ENCODE measurements at regions not wholly inside any gene's neighbourhood (a gene's known extent, or its start where the extent isn't known, plus 50 kb on each side); places are given as distances from the start of the nearest gene placed in this dataset.
"Not testable (repeated sequence)": the region's sequence is repeated elsewhere in the genome, so short reads cannot be mapped to it uniquely, and the experiment has no call there.

DNA sequence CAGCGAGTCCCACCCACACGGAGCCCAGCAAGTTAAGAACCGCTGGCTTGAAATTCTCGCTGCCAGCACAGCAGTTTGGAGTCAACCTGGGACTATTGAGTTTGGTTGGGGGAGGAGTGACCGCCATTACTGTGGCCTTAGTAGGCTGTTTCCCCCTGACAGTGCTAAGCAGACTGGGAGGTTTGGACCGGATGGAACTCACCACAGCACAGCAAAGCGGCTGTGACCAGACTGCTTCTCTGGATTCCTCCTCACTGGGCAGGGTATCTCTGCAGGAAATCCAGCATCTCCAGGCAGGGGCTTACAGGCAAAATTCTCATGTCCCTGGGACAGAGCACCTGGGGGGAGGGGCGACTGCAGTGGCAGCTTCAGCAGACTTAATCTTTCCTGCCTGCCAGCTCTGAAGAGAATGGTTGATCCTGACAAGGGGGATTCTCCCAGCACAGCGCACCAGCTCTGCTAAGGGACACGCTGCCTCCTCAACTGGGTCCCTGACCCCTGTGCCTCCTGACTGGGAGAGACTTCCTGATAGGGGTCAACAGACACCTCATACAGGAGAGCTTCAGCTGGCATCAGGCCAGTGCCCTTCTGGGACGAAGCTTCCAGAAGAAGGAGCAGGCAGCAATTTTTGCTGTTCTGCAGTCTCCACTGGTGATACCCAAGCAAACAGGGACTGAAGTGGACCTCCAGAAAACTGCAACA, 425.4 kb downstream of the NYAP2 start:
- H3K4me1 ChIP-seq (ENCODE audit: control insufficient read depth, low read depth, low read length): no peaks in the 10 kb centered on the region
- no peak overlapping the region for H3K9ac ChIP-seq (ENCODE audit: low read length)
- no peaks in the 10 kb centered on the region for H3K27me3 ChIP-seq (ENCODE audit: control insufficient read depth, insufficient read depth, low read length)
- H3K27ac ChIP-seq (ENCODE audit: low read length): no peak overlapping the region
- H3K4me3 ChIP-seq (ENCODE audit: low read length): no peak overlapping the region
- H3K9me3 ChIP-seq (ENCODE audit: control insufficient read depth, low read depth, low read length): no peaks in the 10 kb centered on the region
- H3K36me3 ChIP-seq (ENCODE audit: control insufficient read depth, low read depth, low read length): no peaks in the 10 kb centered on the region

DNA sequence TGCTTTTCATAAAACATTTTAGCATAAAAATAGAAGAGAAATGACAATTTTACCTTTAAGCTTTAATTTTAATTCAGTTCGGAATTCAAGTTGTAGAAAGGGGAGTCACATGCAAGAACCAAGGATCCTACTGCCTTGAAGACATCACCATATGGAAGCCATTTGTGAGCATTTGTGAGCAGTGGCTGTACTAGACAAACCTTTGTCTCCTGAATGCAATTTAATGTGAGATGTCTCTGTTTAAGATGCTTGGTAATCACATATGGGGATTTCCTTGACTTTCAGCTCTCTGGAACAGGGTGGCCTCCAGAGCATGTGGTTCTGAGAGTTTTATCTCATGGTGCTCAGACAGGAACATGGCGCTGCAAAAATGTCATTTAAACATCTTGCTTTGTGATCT, 421.8 kb downstream of the NYAP2 start:
- H3K36me3 ChIP-seq (ENCODE audit: control insufficient read depth, low read depth, low read length): no peaks in the 10 kb centered on the region
- H3K9ac ChIP-seq (ENCODE audit: low read length): no peak overlapping the region
- no peaks in the 10 kb centered on the region for H3K27me3 ChIP-seq (ENCODE audit: control insufficient read depth, insufficient read depth, low read length)
- no peaks in the 10 kb centered on the region for H3K4me1 ChIP-seq (ENCODE audit: control insufficient read depth, low read depth, low read length)
- H3K27ac ChIP-seq (ENCODE audit: low read length): no peak overlapping the region
- H3K4me3 ChIP-seq (ENCODE audit: low read length): no peak overlapping the region
- H3K9me3 ChIP-seq (ENCODE audit: control insufficient read depth, low read depth, low read length): no peaks in the 10 kb centered on the region

DNA sequence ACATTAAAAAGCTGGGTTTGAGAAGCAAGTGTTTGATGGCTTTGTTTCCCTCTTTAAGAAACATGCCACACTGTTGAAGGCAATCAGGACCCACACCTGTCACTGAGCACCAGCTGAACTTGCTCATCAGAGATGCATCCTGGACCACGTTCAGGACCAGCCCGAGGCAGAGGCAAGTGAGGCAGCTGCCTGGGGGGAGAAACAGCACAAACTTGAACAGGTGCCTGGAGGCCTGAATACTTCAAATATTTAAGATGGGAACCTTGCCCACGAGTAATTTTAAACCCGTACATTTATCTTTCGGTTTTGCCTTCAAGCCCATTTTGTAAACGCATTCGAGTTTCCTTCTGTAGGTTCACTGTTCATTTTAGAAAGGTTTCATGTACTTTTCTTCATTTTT, 421.3 kb downstream of the NYAP2 start:
- H3K36me3 ChIP-seq (ENCODE audit: control insufficient read depth, low read depth, low read length): no peaks in the 10 kb centered on the region
- no peak overlapping the region for H3K9ac ChIP-seq (ENCODE audit: low read length)
- H3K27ac ChIP-seq (ENCODE audit: low read length): no peak overlapping the region
- no peaks in the 10 kb centered on the region for H3K9me3 ChIP-seq (ENCODE audit: control insufficient read depth, low read depth, low read length)
- no peak overlapping the region for H3K4me3 ChIP-seq (ENCODE audit: low read length)
- no peaks in the 10 kb centered on the region for H3K27me3 ChIP-seq (ENCODE audit: control insufficient read depth, insufficient read depth, low read length)
- no peaks in the 10 kb centered on the region for H3K4me1 ChIP-seq (ENCODE audit: control insufficient read depth, low read depth, low read length)

DNA sequence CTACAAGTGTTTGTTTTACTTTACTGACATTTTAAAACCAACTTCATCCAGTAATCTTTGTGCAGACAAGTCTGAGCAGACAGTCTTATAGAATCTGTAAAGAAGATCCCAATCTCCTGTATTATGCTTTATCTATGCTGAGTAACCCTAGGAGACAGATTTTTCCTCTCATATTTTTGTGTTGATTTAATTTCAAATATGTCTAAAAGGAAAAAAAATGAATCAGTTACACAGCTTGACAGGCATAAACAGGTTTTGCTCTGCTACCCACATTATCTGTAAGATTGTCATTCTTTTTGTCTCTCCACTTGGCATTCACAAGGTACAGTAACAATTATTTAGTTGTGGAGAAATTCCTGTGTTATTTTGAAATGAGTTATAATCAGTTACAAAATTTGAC, 415.0 kb downstream of the NYAP2 start:
- Histone ChIP-seq H3K9me3 (ENCODE audit: control insufficient read depth, low read depth, low read length) (no peaks in the 10 kb centered on the region), H3K9ac (ENCODE audit: low read length) (no peak overlapping the region), H3K4me3 (ENCODE audit: low read length) (no peak overlapping the region), H3K4me1 (ENCODE audit: control insufficient read depth, low read depth, low read length) (no peaks in the 10 kb centered on the region), H3K36me3 (ENCODE audit: control insufficient read depth, low read depth, low read length) (no peaks in the 10 kb centered on the region), H3K27me3 (ENCODE audit: control insufficient read depth, insufficient read depth, low read length) (no peaks in the 10 kb centered on the region), H3K27ac (ENCODE audit: low read length) (no peak overlapping the region)

DNA sequence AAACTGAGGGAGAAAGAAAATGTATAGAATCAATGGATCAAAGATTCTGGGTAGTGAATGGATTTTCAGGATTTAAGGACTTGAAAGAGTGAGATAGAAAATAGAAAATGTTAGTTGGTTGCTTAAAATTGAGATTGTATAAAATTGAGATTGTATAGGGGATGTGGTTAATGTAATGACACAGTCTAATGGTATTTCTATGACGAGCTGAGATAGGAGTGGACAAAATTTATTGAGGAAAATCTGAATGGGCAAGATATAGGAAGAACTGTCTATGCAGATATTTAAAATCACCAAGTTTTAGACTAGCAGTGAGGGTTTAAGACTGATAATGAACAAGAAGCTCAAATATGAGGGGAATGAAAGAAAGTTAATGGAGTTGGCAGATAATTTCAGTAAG, 406.6 kb downstream of the NYAP2 start:
- H3K4me1 ChIP-seq (ENCODE audit: control insufficient read depth, low read depth, low read length): no peaks in the 10 kb centered on the region
- H3K4me3 ChIP-seq (ENCODE audit: low read length): no peak overlapping the region
- no peaks in the 10 kb centered on the region for H3K36me3 ChIP-seq (ENCODE audit: control insufficient read depth, low read depth, low read length)
- no peaks in the 10 kb centered on the region for H3K9me3 ChIP-seq (ENCODE audit: control insufficient read depth, low read depth, low read length)
- no peak overlapping the region for H3K27ac ChIP-seq (ENCODE audit: low read length)
- no peak overlapping the region for H3K9ac ChIP-seq (ENCODE audit: low read length)
- no peaks in the 10 kb centered on the region for H3K27me3 ChIP-seq (ENCODE audit: control insufficient read depth, insufficient read depth, low read length)

DNA sequence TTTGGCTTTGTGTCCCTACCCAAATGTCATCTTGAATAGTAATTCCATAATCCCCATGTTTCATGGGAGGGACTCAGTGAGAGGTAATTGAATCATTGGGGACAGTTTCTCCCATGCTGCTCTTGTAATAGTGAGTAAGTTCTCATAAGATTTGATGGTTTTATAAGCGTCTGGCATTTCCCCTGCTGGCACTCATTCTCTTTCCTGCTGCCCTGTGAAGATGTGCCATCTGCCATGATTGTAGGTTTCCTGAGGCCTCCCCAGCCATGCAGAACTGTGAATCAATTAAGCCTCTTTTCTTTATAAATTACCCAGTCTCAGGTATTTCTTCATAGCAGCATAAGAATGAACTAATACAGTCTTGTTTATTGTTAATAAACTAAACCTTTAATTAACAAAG, 402.6 kb downstream of the NYAP2 start:
- H3K9me3 ChIP-seq (ENCODE audit: control insufficient read depth, low read depth, low read length); H3K4me3 ChIP-seq (ENCODE audit: low read length); H3K9ac ChIP-seq (ENCODE audit: low read length); H3K4me1 ChIP-seq (ENCODE audit: control insufficient read depth, low read depth, low read length); H3K27me3 ChIP-seq (ENCODE audit: control insufficient read depth, insufficient read depth, low read length); H3K27ac ChIP-seq (ENCODE audit: low read length); H3K36me3 ChIP-seq (ENCODE audit: control insufficient read depth, low read depth, low read length): not testable (repeated sequence)

DNA sequence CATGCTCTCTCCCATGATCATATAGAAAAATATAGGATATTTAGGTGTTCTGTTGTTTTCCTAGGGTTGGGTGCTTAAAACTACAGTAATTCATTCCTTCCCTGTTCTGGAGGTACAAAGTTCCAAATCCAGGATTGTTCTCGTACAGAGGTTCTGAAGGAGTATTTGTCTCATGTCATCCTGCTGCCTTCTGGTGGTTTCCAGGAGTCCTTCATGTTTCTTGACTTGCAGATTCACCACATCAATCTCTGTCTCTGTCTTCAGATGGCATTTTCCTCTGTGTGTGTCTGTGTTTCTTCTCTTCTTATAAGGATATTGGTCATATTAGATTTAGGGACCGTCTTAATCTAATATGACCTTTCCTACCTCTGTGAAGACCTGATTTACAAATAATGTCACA, 397.9 kb downstream of the NYAP2 start:
- Histone ChIP-seq H3K4me3 (ENCODE audit: low read length) (no peak overlapping the region), H3K4me1 (ENCODE audit: control insufficient read depth, low read depth, low read length) (no peaks in the 10 kb centered on the region), H3K27ac (ENCODE audit: low read length) (no peak overlapping the region), H3K27me3 (ENCODE audit: control insufficient read depth, insufficient read depth, low read length) (no peaks in the 10 kb centered on the region), H3K9ac (ENCODE audit: low read length) (no peak overlapping the region), H3K9me3 (ENCODE audit: control insufficient read depth, low read depth, low read length) (no peaks in the 10 kb centered on the region), H3K36me3 (ENCODE audit: control insufficient read depth, low read depth, low read length) (no peaks in the 10 kb centered on the region)

DNA sequence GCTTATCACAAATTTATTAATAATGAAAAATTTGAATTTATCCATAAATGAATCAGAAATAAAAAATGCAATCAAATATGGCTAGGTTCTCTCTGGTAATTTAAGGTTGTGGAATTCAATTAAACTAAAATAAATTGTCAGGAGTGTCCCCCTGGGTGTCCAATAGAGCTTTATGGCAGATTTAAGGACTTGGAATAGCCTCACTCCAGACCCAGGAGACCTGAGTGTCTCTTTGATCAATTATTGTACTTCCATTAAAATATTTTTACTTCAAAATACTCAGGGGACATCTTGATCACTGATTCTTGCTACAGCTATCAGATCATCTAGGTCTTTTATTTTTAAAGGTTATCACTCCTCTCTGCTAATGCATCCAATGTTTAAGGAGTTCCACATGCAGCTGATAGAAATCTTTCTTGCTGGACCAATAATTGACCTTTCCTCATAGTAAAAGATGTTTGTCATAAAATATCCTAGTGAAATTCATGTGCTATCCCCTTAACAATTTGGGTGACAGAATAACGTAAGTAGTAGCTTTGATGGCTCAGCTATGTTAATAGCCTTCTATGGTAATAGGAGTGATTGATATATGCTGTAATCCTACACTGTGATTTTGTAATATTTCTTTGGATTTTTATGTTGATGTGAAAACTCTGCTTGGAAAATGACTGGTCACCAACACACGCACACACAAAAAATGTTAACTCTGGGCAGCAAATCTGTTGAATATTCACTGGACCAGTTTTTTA, 395.3 kb downstream of the NYAP2 start:
- H3K27me3 ChIP-seq (ENCODE audit: control insufficient read depth, insufficient read depth, low read length): no peaks in the 10 kb centered on the region
- H3K9me3 ChIP-seq (ENCODE audit: control insufficient read depth, low read depth, low read length): no peaks in the 10 kb centered on the region
- H3K4me3 ChIP-seq (ENCODE audit: low read length): no peak overlapping the region
- H3K4me1 ChIP-seq (ENCODE audit: control insufficient read depth, low read depth, low read length): no peaks in the 10 kb centered on the region
- H3K27ac ChIP-seq (ENCODE audit: low read length): no peak overlapping the region
- no peak overlapping the region for H3K9ac ChIP-seq (ENCODE audit: low read length)
- H3K36me3 ChIP-seq (ENCODE audit: control insufficient read depth, low read depth, low read length): no peaks in the 10 kb centered on the region

DNA sequence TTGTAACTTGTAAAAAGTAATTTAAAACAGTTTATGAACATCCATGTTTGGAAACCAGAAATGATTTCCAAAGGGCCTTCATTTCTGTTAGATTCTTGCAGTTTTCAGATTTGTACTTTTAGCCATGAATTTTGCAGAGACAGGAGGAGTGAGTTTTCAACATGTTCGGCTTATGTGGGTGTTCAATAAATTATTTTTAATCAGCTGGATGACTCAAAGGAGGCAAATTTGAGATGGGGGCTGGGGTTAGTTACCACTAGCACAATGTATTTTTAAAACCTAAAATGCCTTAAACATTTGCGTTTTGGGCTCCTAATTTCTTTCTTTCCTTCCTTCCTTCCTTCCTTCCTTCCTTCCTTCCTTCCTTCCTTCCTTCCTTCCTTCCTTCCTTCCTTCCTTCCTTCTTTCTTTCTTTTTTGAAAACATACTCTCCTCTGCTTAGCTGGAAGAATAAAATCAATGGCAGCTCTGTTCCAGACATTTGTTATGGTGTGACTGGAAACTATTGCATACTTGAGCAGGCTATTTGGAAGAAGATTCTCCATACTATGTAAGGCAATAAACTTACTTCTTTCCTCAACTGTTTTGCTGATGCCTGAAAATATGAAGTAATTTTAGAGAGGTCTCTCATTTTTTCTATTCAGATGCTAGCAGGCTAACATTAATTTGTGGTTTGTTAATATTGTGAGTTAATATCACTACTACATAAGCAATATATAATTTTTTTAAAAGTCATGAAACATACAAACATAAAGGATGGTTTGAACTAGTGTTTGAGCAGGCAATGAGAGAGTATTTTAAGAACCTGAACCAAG, 394.4 kb downstream of the NYAP2 start:
- no peak overlapping the region for H3K27ac ChIP-seq (ENCODE audit: low read length)
- H3K4me3 ChIP-seq (ENCODE audit: low read length): no peak overlapping the region
- no peaks in the 10 kb centered on the region for H3K9me3 ChIP-seq (ENCODE audit: control insufficient read depth, low read depth, low read length)
- H3K9ac ChIP-seq (ENCODE audit: low read length): no peak overlapping the region
- H3K27me3 ChIP-seq (ENCODE audit: control insufficient read depth, insufficient read depth, low read length): no peaks in the 10 kb centered on the region
- no peaks in the 10 kb centered on the region for H3K4me1 ChIP-seq (ENCODE audit: control insufficient read depth, low read depth, low read length)
- H3K36me3 ChIP-seq (ENCODE audit: control insufficient read depth, low read depth, low read length): no peaks in the 10 kb centered on the region

DNA sequence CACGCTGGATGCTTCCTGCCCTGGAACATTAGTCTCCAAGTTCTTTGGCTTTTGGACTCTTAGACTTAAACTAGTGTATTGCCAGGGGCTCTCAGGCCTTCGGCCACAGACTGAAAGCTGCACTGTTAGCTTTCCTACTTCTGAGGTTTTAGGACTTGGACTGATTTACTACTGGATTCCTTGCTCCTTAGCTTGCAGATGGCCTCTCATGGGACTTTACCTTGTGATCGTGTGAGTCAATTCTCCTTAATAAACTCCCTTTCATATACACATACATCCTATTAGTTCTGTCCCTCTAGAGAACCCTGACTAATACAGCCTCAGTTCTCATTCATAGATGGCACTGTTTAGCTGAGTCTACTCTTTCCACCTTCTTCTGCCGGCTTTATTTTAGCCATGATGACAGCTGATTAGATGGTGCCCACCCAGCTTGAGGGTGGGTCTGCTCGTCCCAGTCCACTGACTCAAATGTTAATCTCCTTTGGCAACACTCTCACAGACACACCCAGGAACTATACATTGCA, 389.1 kb downstream of the NYAP2 start:
- Histone ChIP-seq H3K4me3 (ENCODE audit: low read length) (no peak overlapping the region), H3K27me3 (ENCODE audit: control insufficient read depth, insufficient read depth, low read length) (no peaks in the 10 kb centered on the region), H3K36me3 (ENCODE audit: control insufficient read depth, low read depth, low read length) (no peaks in the 10 kb centered on the region), H3K27ac (ENCODE audit: low read length) (no peak overlapping the region), H3K4me1 (ENCODE audit: control insufficient read depth, low read depth, low read length) (no peaks in the 10 kb centered on the region), H3K9ac (ENCODE audit: low read length) (no peak overlapping the region), H3K9me3 (ENCODE audit: control insufficient read depth, low read depth, low read length) (no peaks in the 10 kb centered on the region)

DNA sequence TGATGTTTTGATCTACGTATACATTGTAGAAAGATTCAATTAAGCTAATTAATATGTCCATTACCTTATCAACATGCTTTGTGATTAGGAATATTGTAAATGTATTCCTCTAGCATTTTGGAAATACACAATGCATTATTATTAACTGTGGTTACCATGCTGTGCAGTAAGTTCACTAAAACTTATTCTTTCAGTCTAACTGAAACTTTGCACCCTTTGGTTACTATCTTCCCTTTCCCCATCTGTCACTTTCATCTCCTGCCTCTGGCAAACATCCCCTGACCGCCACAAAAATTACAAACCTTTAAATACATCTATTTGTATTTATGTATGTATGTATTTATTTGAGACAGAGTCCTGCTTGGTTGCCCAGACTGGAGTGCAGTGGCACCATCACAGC, 388.0 kb downstream of the NYAP2 start:
- Histone ChIP-seq H3K27me3 (ENCODE audit: control insufficient read depth, insufficient read depth, low read length) (no peaks in the 10 kb centered on the region), H3K36me3 (ENCODE audit: control insufficient read depth, low read depth, low read length) (no peaks in the 10 kb centered on the region), H3K9me3 (ENCODE audit: control insufficient read depth, low read depth, low read length) (no peaks in the 10 kb centered on the region), H3K27ac (ENCODE audit: low read length) (no peak overlapping the region), H3K9ac (ENCODE audit: low read length) (no peak overlapping the region), H3K4me3 (ENCODE audit: low read length) (no peak overlapping the region), H3K4me1 (ENCODE audit: control insufficient read depth, low read depth, low read length) (no peaks in the 10 kb centered on the region)
